HG03457 (cell line): ENCODE measurements at regions not wholly inside any gene's neighbourhood (a gene's known extent, or its start where the extent isn't known, plus 50 kb on each side); places are given as distances from the start of the nearest gene placed in this dataset.
"Not testable (repeated sequence)": the region's sequence is repeated elsewhere in the genome, so short reads cannot be mapped to it uniquely, and the experiment has no call there.

ENCODE experiments used
- ATAC-seq: cut with Tn5 transposase; IDR thresholded peaks from one replicate; pipeline ENCODE4 v1.9.1; 2021; ENCODE audit warnings: moderate number of reproducible peaks; ENCODE audit not compliant: unreplicated experiment

DNA sequence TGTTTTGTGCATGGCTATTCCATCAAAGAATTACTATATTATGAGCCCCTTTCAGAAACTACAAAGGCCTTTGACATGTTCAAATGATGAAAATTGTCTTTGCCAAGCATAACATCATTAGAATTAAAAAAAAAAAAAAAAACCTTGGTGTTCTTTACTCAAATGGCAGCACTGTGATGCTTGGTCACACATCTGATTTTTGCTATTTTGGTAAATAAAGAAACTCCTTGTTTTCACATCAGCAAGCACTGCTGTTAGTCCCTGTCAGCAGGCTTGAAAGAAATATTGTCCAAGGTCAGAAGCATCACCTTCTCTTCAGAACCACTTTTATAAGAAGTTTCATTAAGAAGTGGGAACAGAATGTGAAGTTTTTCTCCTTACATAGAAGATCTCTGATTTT is 537.3 kb downstream of the MFSD1 start:
- no peak for ATAC-seq

DNA sequence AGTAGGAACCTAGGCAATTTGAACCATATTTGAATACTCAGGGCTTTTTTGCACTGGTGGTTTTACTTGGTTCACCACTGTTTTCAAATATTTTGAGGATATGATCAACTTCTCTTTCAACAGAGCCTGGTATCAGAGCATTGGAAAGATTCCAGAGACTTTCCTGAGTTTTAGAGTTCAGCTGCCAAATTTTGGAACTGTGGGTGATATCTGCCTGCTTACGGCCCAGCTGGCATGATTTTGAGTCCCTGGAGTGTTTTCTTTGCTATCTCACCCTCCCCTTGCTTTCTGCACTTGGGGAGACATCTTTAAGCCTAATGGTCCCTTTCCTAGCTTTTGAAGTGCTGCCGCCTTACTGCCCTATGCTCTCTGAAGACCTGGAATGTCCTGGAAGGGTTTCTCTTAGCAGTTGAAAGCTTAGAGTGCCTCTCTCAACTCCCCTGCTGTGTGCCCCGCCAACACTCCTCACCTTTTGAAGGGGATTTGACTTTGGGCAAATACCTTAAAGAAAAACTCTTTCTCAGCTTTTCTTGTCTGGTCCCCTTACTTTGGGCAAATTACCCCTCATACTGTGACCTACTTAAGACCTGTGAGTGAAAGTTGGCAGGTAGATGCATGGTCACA is 539.1 kb downstream of the MFSD1 start:
- no peak for ATAC-seq

DNA sequence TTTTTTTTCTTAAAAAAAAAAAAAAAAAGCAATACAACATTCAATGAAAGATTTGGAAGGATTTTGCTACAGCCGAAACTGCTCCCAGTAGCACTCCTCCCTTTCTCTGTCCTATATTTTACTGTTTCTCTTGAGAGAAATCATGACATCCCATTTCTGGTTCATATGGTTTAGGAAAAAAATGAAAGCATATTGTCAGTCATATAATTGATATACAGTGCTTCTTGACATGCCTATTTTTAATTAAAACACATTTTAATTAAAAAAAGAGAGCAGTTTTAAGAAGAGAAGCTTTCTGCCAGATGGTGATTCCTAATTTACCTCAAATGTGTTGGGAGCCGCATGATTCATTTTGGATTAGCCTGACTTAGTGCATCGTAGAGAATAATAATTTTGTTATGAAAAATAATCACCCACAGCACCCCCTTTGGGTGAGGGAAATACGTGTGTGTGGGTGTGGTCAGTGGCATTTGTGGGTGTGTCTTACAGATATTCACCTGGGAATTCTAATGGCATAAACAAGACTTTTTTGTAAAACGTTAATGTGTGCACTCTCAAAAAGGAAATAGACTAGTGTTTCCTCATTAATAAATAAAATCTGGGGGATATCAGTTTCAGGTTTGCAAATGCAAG is 544.5 kb downstream of the MFSD1 start:
- ATAC-seq, result no peak

DNA sequence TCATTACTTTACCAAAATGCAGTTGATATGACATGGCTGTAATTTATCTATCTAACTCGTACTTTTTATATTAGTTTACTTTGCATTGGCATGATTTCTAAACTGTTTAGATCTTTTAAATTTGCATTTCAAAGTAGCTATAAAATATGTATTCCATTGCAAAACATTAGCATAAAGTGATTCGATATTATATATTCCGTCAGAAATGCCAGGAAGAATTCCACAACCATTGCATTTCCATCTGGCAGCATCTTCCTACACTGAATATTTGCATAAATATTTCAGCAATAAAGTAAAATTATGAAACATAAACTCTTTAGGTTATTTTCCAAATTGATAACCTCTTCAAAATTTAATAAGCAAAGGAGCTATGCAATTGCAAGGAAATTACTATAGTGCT is 546.6 kb downstream of the MFSD1 start:
- no peak for ATAC-seq

DNA sequence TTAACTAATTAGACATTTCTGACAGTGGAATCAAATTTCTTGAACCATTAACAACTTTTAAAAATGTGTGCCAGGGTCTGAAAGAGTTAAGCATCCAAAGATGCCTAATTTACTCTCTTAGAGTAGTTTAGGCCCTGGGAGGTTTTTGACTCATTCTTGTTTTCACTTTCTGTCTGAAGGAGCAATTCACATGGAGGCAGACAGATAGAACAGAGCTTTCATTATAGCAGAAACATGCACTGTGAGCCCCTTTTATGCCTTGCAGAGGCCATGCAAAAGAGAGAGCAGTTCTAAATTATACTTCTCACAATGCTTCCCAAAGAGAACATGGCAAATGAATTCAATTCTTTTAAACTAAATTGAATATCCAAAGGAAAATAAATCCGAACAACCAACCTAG is 554.8 kb downstream of the MFSD1 start:
- ATAC-seq, result no peak

DNA sequence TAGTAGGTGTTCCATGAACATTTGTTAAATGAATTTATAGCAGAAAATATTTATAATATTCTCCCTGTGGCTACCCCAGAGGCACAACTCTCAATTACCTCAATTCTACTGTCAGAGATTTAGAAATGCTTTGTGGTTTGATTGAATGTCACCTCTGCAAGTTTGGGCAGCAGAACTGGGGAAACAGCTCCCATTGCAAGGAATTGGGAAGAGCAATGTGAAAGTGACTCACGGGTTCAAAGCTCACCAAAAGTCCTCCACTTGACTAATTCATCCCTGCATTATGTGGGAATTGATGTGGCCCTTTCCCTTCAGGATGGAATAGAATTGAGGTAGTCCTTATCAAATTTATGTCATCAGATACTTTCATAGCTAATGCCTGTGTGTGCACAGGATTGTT is 562.7 kb downstream of the MFSD1 start:
- no peak for ATAC-seq

DNA sequence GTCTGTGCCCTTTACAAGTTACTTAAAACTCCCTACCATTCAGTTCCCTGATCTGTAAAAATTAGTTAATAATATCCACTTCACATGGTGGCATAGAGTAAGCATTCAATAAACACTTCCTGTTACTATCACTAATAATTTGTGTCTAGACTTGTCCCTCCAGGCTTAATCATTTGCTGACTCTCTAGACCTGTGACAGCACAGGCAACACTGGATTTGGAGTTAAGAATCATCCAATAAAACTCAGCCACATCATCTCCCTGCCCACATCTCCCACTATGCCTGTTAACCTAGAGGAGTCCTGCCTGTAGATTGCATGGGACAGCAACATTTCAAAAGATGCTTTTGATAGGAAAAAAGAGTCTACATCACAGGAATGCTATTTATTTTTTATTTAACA is 564.6 kb downstream of the MFSD1 start:
- no peak for ATAC-seq

DNA sequence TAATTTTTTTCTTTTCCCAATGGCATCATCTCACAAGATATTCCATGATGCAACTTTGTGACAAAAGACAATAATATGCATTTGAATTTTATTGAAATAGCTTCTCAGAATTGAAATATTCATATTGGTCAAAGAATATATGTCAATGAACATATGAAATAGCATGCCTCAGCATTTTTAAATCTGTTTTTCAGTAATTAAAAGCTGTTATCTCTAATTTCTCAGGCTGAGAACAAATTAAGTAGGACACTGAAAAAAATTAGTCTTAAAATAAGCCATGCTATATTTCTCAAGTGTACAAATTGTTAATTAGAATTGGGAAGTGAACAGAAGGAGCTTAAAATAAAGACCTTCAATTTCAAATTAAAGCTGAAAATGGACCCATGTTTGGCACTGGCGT is 570.1 kb downstream of the MFSD1 start:
- ATAC-seq, result no peak

DNA sequence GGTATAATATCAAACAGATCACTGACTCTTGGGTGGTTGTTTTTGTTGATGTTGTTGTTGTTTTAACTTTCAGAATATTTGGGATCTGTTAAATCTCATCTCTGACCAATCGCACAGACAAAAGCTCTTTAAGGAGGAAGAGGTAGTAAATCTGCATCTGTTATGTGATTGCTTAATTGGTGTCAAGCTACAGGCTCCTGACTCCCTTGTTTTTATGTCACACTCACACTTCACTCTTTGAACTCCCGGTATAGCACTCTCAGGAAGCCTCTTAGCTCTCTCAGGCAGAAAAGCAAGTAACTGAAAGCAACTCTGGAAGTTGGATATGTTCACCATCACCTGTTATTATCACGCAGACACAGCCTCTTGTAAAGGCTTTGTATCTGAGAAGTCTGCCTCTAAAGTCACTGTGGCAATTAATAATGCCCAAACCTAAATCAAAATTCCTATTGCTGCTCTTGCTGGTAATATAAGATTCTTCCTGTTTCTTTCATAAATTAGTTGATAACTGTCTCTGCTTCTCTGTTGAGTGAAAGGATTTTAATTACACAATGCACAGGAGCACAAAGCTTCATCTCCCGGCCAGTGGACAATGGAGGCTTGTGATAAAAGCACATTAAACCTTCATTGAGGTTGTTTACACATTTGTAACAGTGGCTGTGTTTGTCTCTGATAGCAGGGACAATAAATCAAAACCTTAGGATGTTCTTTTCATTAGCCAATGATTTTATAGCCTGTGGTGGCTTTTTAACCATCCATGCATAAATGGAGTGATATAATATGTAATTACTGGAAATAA is 576.7 kb downstream of the MFSD1 start:
- ATAC-seq, result no peak

DNA sequence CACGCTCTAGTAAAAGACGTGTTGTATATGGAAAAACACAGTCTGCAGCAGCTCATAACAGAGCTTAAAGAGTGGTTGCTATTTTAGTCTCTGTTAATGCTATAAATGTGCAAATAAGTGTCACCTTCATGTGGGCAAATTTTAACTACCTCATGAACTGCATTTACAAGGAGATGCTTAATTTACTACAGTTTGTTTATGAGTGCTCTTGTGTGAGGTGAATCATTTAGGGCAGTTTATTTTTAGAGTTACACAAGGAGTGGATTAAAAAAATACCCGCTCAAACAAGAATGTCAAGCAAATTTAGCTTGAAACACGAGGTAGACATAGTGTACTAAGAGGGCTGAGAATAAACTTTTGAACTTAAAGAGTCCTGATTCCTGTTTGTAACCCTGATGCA is 579.0 kb downstream of the MFSD1 start:
- ATAC-seq, result no peak

DNA sequence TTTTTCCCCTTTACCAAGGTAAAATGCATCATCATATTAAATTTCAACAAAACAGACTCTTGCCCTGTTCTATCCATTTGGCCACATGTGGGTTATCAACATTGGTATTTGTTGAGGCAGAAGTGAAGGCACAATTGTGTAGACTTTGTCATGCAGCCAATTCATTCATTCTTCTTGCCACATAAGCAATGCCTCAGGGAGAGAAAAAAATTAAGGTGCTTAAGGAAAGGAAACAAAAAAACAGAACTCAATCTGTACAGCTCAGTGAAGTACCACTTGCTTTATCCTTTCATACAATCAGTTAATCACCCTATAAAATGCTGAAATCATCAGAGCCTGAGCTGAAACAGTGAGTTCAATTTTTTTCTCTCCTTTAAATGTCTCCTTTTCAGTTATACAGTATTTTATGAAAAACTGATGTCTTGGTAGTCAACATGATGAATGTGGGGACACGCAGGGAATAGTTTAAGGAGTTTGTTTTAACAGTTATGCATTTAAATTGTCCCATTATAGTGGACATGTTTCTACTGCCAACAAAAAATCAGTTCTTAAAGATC is 588.9 kb downstream of the MFSD1 start:
- no peak for ATAC-seq

DNA sequence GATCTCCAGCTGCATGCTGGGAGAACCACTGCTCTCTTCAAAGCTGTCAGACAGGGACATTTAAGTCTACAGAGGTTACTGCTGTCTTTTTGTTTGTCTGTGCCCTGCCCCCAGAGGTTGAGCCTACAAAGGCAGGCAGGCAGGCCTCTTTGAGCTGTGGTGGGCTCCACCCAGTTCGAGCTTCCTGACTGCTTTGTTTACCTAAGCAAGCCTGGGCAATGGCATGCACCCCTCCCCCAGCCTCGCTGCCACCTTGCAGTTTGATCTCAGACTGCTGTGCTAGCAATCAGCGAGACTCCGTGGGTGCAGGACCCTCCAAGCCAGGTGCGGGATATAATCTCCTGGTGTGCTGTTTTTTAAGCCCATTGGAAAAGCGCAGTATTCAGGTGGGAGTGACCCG is 591.0 kb upstream of the IL12A start:
- ATAC-seq, result not testable (repeated sequence)

DNA sequence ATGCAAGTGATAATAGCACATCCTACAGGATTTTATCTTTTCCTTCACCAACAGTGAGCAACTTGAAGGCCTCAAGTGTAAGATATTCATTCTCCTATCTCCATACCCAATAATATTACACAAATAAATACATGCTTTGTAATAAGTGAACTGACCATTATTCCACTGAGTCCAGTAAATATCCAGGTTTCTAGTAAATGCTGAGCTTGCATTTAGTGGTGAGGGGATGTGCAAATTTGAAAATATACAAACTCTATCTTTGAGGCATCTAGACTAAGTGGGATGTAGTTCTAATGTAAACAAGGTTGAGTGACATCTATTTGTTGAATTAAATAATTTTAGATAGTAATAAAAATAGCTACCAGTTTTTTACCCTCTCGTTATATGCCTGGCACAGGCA is 587.6 kb upstream of the IL12A start:
- no peak for ATAC-seq

DNA sequence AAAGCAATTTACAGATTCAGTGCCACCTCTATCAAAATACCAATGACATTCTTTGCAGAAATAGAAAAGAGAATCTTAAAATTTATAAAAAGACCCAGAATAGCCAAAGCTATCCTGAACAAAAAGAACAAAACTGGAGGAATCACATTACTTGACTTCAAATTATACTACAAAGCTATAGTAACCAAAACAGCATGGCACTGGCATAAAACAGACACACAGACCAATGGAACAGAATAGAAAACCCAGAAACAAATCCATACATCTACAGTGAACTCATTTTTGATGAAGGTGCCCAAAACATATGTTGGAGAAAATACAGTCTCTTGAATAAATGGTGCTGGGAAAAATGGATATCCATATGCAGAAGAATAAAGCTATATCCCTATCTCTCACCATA is 578.9 kb upstream of the IL12A start:
- ATAC-seq, result not testable (repeated sequence)

DNA sequence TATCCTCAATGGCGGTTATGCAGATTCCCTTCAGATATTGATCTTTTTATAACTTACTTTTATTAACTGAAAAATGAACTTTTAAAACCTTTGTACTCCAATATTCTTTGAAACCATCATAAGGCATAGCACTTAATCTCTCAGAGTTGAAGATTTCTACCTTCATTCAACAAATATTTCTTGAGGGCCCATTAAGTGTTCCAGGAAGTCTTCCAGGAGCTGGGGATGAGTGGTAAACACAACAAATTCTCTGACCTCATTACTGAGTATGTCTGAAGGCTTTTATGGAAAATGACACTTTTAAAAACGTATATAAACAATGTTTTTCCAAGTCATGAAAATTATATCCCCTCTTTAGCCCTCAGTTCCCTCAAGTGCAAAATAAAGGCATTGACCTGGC is 575.3 kb upstream of the IL12A start:
- ATAC-seq, result no peak

DNA sequence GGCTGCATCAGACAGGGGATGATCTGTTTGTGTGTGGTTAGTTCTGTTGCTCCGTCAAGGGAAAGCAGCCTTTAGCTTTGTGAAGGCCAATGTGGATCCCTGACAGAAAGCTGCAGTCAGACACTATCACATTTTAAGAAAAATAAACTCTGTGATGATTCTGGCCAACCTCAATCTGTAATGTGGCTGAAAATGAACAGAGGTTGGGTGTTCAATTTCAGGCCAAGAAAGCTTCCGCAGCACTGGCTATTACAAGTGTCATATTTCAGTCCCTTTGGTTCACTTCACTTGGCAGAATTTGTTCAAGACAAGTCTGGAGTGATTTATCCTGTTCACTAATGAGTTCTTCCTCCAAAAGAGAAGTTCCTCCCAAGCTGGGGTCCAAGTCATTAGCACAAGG is 571.8 kb upstream of the IL12A start:
- no peak for ATAC-seq

DNA sequence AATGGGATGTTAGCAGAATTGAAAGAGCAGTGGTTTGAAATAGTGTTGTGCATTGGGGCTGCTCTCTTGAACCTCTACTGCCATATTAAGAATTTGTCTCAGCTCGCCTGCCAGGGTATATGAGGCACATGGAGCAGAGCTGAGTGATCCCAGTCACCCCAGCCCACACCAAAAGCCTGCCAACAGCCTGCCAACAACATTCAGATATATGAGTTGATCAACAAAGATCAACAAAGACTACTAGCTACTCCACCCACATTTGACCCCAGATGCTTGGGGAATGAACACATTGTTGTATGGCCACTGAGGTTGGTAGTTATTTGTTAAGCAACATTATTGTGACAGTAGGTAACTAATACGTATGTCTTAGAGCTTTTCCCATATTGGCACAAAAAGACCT is 570.9 kb upstream of the IL12A start:
- ATAC-seq, result no peak

DNA sequence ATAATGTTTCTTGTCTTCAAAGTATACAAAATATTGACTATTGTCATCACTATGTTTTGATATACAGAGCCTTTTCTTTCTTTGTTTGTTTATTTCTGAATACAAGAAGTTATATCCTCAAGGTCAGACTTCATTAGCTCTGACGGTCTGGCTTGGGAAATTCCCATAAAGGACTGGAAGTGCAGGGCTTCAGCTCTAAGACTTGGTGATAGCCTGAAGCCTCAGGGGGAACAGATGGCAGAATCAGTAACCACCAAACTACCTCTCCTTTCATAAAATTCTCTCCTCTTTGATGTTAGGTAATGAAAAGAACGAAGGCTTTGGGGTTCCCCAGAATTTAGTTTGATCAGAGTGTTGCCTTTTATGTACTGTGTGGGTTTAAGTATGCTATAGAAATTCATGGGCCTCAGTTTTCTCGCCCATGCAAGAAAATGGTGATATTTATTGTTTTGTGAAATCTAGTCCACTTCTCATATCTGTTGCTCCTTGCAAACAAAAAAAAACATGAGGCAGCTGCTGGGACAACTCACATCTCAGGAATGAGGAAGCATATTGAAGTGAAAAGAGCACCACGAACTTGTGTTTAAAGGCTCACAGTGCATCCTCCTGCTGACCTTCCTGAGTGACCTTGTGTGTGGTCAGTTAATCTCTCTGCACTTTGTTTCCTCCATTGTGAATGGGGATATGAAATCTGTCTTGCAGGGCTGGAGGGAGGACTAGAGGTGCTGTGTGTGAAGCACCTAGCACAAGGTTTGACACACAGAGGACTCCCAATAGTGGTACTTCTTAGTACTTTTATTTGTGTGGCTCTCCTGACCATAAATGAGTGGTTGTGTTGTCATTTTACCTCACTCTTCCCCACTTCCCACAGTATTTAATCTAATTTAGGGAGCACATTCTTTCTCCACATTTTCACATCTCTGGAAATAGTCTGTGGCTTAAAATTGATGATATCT is 569.8 kb upstream of the IL12A start:
- ATAC-seq, result no peak

DNA sequence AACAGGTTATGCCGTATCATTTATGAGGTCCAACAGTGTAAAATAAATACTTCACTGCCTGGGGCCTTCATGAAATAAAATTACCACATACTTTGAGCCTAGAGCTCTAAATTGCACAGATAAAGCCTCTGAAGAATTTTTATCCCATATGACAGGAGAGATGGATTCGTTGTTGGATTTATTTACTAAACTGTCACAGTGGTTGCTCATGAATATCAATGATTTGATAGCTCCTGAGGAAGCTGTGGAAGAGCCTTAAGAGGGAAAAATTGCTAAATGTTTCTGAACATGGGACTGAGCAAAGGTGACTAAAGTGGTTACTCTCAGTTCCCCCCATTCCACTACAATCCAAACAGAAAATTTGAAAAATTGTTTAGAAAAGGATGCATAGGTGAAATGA is 558.9 kb upstream of the IL12A start:
- no peak for ATAC-seq

DNA sequence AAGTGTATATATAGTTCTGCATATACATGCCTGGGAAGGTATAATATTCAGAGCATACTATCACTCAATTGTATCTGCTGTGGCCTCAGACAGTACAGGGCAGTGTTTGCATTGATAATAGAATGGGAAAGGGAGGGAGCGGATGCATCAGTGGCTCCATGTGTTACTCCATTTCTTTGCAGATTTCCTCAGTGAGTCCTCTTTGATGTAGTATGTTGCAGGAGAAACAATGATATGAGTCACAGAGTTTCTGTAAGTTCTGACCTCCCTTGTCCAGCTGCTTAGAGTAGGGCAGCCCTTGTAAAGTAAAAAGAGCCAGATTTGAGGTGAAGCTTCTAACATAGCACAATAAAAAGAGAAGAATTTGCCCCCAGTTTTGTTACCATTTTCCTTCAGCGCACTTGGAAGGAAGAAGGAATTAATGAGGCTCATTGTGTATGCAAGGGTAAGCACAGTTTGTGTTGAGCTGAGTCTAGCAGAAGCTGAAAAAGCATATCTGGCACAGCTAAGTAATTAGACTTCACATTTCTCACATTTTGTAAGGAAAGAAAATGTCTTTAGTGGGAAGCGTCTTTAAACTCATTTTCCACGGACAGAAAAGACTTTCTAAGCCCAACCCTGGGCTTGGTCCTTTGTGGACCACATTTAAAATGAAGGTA is 555.8 kb upstream of the IL12A start:
- no peak for ATAC-seq
